ENCODE measurements at regions not wholly inside any gene's neighbourhood (a gene's known extent, or its start where the extent isn't known, plus 50 kb on each side); places are given as distances from the start of the nearest gene placed in this dataset.

- TF ChIP-seq CTCF (IDR thresholded peaks at IDR 0.05; ENCODE audit: control insufficient read depth, extremely low read depth, insufficient read depth) = no peak
- no peak overlapping the region for H3K4me3 ChIP-seq (ENCODE audit: low read depth, low read length)
- no peak for DNase-seq (ENCODE audit: low read depth)
These were observed 121.6 kb downstream of the OGFRL1 start for GRCh38 chr6:71410164-71410566.

- no peak for TF ChIP-seq CTCF (IDR thresholded peaks at IDR 0.05; ENCODE audit: control insufficient read depth, extremely low read depth, insufficient read depth)
- no peak overlapping the region for H3K4me3 ChIP-seq (ENCODE audit: low read depth, low read length)
- DNase-seq (ENCODE audit: low read depth) = no peak
These were observed 122.1 kb downstream of the OGFRL1 start for GRCh38 chr6:71410681-71411080.

DNA sequence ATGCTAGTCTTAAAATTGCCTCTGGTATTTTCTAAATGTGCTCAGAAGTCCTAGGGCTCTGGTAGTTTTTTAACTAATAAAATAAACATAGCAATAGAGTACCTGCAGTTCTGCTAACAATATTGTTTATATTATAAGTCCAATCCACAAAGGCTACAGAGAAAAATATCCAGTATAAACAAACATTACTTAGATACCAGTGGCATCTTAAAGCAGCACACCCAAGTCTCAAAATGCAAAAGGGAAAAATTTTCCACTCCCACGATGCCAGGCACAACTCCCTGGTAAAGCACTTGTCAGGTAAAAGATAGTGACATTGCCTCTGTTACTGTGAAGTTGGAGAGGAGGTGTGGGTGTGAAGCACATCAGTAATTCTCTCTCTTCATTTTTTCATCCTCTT lies 123.3 kb downstream of the OGFRL1 start:
- TF ChIP-seq CTCF (IDR thresholded peaks at IDR 0.05; ENCODE audit: control insufficient read depth, extremely low read depth, insufficient read depth) = no peak
- no peak for DNase-seq (ENCODE audit: low read depth)

GRCh38 chr6:71412559-71413140 lies 124.0 kb downstream of the OGFRL1 start:
- no peak for DNase-seq (ENCODE audit: low read depth)
- no peak overlapping the region for H3K4me3 ChIP-seq (ENCODE audit: low read depth, low read length)
- TF ChIP-seq CTCF (IDR thresholded peaks at IDR 0.05; ENCODE audit: control insufficient read depth, extremely low read depth, insufficient read depth) = no peak

More for the DNA sequence above, 123.3 kb downstream of the OGFRL1 start:
- no peak overlapping the region for H3K4me3 ChIP-seq (ENCODE audit: low read depth, low read length)

GRCh38 chr6:71414486-71414885 lies 125.9 kb downstream of the OGFRL1 start:
- DNase-seq (ENCODE audit: low read depth) = no peak
- no peak for TF ChIP-seq CTCF (IDR thresholded peaks at IDR 0.05; ENCODE audit: control insufficient read depth, extremely low read depth, insufficient read depth)
- H3K4me3 ChIP-seq (ENCODE audit: low read depth, low read length) = no peak overlapping the region

DNA sequence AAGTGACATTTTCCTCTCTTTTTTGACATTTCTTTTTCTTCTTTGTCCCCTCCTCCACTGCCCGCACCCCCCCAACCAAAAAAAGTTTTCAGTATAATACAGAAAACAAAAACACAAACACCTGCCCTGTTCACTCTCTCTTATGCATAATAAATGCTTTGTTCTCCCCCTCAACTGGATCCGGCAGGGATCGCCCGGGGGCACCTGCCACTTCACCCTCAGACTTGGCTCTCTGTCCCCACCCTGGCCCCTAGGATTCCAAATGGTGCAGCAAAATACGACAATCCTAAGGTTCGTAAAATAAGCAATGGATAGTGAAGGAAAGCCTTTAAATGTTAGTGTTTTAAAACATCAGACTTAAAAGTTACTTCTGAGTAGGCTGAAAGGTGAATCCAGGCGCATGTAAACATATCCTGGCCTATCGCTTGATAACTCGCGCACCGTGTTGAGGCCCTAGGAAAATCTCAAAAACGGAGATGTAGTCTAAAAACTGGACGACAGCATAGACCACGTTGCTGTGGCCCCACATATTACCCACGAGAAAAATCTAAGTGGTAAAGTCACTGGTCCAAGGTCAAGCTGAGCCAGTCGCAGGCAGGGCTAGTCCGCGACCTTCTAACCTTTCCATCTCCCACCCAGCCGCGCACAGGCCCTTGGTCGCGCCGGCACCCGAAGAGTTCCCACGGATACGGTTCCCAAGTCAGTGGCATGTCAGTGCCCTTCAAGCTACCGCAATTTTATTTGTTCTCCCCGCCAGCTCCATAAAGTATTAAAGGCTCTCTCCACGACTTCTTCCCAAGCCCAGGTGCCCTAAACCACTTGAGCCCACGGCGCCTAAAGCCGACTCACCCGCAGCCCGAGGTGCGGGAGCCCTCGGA lies 130.8 kb downstream of the OGFRL1 start:
- no peak for TF ChIP-seq CTCF (IDR thresholded peaks at IDR 0.05; ENCODE audit: control insufficient read depth, extremely low read depth, insufficient read depth)
- peak overlapping the region; percentile 85 for H3K4me3 ChIP-seq (ENCODE audit: low read depth, low read length)
- DNase-seq (ENCODE audit: low read depth) = no peak
